SK-N-MC (cell line): ENCODE measurements at regions not wholly inside any gene's neighbourhood (a gene's known extent, or its start where the extent isn't known, plus 50 kb on each side); places are given as distances from the start of the nearest gene placed in this dataset.

Experiments
- DNase-seq: peaks from one replicate; pipeline ENCODE4 v3.0.0-alpha.2; 2011; ENCODE audit warnings: low read depth, low spot score
- H3K27ac ChIP-seq: fragments of 200-600 bp; sonication (generic); 2 replicates; pipeline ENCODE4 v1.5.1; 2016; ENCODE audit warnings: mixed run types
- H3K36me3 ChIP-seq: fragments of 200-600 bp; sonication (generic); 2 replicates; pipeline ENCODE4 v1.6.1; 2017; ENCODE audit warnings: antibody characterized with exemption, low read length, mixed read lengths; ENCODE audit not compliant: insufficient read depth
- H3K4me3 ChIP-seq: fragments of 200-600 bp; sonication (generic); 2 replicates; pipeline ENCODE4 v1.5.1; 2016
- H3K9ac ChIP-seq: fragments of 200-600 bp; sonication (generic); 2 replicates; pipeline ENCODE4 v1.8.0; 2017; ENCODE audit warnings: mixed run types, mixed read lengths; ENCODE audit not compliant: insufficient read length
- H3K9me3 ChIP-seq: fragments of 200-600 bp; sonication (generic); 2 replicates; pipeline ENCODE4 v1.6.1; 2017; ENCODE audit warnings: low read depth, mild to moderate bottlenecking, antibody characterized with exemption, low read length, moderate library complexity, mixed read lengths
- EZH2 ChIP-seq: fragments of 200-600 bp; sonication (generic); IDR thresholded peaks from one replicate; pipeline ENCODE4 v1.6.1; 2017; ENCODE audit warnings: antibody characterized with exemption
- FOXP2 ChIP-seq: optimal IDR thresholded peaks from 2 replicates; pipeline ENCODE3; 2011; ENCODE audit warnings: mild to moderate bottlenecking, moderate library complexity; ENCODE audit not compliant: insufficient read depth; ENCODE audit errors: extremely low read length, control extremely low read depth
- POLR2AphosphoS5 ChIP-seq: IDR thresholded peaks from 2 replicates; pipeline ENCODE4 v1.6.1; 2012; ENCODE audit warnings: mild to moderate bottlenecking, low read depth, low read length, borderline replicate concordance

DNA sequence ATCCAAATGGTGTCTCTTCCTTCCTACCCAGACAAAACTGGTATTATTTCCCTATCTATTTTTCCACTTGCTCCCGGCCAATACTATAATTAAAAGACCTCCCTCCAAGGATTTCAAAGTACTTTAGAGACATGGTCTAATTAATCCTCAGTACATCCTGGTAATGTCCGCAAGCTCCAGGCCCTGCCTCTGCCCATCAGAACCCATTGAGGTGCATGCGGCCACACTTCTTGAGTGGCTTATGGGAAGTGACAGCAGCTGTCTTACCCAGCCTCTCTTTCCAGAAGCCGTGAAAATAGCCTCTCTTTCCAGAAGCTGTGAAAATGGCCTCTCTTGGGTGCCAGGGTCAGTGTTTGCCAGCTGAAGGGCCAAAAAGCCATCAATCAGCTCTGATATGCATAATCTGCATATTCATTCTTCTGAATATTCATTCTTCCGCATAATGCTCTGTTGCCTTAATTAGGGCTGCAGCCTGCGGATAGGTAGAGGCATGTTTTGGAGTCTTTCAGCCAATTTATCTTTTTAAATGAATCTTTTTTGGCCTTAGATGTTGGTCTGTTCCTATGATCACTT, 148.4 kb upstream of the TMTC4 start:
- no peak for DNase-seq
- Histone ChIP-seq H3K27ac (no peak overlapping the region), H3K9ac (no peak overlapping the region), H3K4me3 (no peak overlapping the region), H3K36me3 (no peaks in the 10 kb centered on the region), H3K9me3 (no peaks in the 10 kb centered on the region)
- TF ChIP-seq FOXP2 (no peak), POLR2AphosphoS5 (no peak), EZH2 (no peak)

DNA sequence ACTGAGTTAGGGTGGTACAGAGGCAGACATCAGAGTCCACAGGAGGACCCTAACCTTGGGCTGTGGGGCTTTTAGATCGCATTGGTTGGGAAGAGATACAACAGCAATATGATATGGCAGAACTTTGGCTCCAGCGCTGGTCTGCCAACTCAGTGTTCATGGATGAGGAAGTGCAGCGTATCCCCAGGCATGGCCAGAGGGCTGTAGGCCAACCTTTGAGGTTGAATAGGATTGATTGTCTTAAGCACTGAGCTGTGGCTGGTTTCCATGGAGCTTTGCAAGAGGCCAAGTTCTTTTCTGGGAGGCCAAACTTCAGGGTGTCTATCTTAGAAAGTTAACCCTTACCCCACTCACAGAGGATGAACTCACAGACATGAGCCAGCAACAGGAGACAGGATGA, 144.1 kb upstream of the TMTC4 start:
- Histone ChIP-seq H3K9ac (no peak overlapping the region), H3K27ac (no peak overlapping the region), H3K9me3 (no peaks in the 10 kb centered on the region), H3K36me3 (no peaks in the 10 kb centered on the region), H3K4me3 (no peak overlapping the region)
- no peak for DNase-seq
- TF ChIP-seq FOXP2, result no peak
- no peak for TF ChIP-seq POLR2AphosphoS5
- no peak for TF ChIP-seq EZH2

- Histone ChIP-seq H3K9me3 (no peaks in the 10 kb centered on the region), H3K27ac (no peak overlapping the region), H3K36me3 (no peaks in the 10 kb centered on the region), H3K9ac (no peak overlapping the region), H3K4me3 (no peak overlapping the region)
- no peak for TF ChIP-seq FOXP2
- DNase-seq, result no peak
Observed at GRCh38 chr13:100817928-100818327, 143.3 kb upstream of the TMTC4 start.

DNA sequence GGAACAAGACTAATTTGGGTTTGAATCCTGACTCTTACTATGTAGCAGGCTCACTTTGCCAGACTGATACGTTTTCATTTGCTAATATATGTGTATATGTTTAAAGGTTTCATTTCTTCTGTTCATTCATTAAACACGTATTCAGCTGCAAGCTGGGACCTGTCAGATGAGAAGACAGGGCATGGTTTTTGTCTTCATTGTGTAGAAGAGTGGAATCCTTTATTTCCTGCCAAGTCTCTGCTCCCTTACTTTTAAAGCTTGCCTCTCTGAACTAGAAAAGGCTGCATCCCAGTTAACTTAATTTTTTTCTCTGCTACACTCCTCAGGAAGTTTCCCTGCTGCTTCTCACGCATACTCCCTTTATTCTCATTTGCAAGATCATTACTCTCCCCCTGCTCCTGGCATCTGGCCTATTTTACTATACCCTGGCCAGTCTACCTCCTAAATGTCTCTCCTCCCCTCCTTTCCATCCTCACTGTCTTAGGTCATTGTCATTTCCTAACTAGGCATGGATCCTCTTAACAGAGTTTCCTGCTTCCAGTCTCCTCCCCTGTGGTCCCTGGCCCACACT, 141.0 kb upstream of the TMTC4 start:
- peak; percentile 73 for DNase-seq

DNA sequence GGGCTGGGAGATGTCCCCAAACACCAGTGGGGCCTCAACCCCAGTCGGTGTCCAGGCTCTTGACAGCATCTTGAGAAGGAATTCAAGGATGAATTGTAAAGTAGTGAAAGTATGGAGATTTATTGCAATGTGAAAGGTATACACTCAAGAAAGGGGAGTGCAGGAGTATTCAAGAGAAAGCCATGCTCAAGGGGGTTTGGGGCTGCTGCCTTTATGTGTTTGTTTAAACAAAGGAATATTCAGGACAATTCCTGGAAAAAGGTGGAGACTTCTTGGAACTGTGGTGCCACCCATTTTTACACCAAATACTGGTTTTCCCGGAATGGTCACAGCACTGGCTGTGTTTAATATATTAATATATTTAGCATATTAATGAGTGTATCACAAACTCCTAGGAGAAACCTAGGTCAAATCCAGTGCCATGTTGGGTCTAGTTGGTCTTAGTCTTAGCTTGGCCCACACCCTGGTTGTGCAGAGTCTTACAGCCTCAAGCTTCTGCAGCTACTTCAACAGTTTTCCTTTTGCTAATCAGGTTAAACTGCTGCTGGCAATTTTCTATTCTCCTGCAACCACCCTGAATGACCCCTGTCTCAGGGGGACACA, 138.5 kb upstream of the TMTC4 start:
- Histone ChIP-seq H3K27ac (no peak overlapping the region), H3K9ac (no peak overlapping the region), H3K9me3 (no peaks in the 10 kb centered on the region), H3K36me3 (no peaks in the 10 kb centered on the region), H3K4me3 (no peak overlapping the region)
- no peak for DNase-seq
- TF ChIP-seq FOXP2 (no peak), EZH2 (no peak), POLR2AphosphoS5 (no peak)

More for the DNA sequence above, 141.0 kb upstream of the TMTC4 start:
- Histone ChIP-seq H3K27ac (peak overlapping the region; percentile 38; the same call in 1 of the 2 replicates), H3K36me3 (no peaks in the 10 kb centered on the region), H3K9ac (no peak overlapping the region), H3K4me3 (no peak overlapping the region; the same call in 1 of the 2 replicates), H3K9me3 (no peaks in the 10 kb centered on the region)
- TF ChIP-seq EZH2 (no peak), POLR2AphosphoS5 (no peak), FOXP2 (no peak)

DNA sequence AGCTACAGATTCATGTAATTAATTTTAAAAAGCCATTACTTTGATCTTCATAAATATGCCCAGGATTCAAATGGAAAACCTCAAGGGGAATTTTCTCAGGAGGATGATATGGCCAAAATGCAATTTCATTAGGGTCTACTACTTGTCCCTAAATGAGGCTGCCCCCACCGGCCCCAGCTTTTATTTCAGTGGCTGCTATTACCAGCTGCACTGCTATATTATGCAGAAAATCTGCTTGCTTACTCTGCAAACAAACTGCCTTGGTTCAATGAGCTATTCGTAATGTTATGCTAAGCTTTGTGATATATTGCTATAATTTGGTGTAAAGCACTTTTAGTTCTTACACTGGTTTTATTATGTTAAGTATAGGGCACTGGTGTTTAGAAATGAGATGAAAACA, 137.3 kb upstream of the TMTC4 start:
- TF ChIP-seq FOXP2 (no peak), EZH2 (no peak), POLR2AphosphoS5 (no peak)
- H3K9me3 ChIP-seq, result no peaks in the 10 kb centered on the region
- no peaks in the 10 kb centered on the region for H3K36me3 ChIP-seq
- H3K4me3 ChIP-seq, result peak overlapping the region; percentile 54; the same call in 1 of the 2 replicates
- DNase-seq, result no peak
- no peak overlapping the region for H3K27ac ChIP-seq
- no peak overlapping the region for H3K9ac ChIP-seq

DNA sequence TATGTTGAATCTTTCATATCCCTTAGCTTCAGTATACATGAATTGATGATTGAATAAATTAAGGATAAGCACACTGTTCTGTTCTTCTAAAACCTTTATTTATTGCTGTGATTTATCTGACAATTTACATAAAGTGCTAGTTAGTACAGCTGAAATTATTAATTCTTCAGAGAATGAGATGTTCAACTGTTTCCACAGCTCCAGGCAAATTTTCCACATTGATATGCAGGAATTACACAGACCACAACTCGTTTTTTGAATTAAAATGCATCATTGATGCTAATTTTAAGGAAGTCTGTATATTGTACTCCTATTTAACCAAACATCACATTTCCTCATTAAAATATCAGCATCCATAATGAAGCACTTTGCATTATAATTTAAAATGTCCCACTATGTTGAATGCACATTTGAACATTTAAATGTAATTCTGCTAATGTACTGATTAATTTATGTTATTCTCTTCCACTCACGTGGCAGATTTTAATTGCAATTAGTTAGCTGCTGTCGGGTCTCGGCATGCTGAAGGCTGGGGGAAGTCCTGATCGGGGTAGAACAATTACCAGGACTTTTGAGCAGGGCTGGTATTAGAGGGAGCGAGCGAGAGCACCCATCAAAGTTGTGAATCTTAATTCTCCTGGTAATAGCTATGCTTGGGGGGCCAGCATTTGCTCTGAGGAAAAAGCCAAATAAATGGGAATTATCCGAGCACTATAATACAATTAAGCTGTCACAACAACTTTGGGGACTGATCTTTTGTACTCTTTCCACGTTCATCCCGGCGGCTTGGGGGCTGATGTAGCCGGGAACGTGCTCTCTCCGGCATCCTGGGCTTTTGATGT, 136.7 kb upstream of the TMTC4 start:
- DNase-seq, result peak; percentile 91
- TF ChIP-seq EZH2 (no peak), POLR2AphosphoS5 (peak; percentile 50; the same call in 1 of the 2 replicates)
- no peaks in the 10 kb centered on the region for H3K9me3 ChIP-seq

GRCh38 chr13:100810481-100810880, 135.9 kb upstream of the TMTC4 start:
- Histone ChIP-seq H3K4me3 (no peak overlapping the region; the same call in 1 of the 2 replicates), H3K9ac (no peak overlapping the region), H3K27ac (no peak overlapping the region), H3K36me3 (no peaks in the 10 kb centered on the region), H3K9me3 (no peaks in the 10 kb centered on the region)
- no peak for DNase-seq
- TF ChIP-seq EZH2 (no peak), FOXP2 (no peak), POLR2AphosphoS5 (no peak)

More for the DNA sequence above, 136.7 kb upstream of the TMTC4 start:
- H3K4me3 ChIP-seq, result peak overlapping the region; percentile 54
- H3K36me3 ChIP-seq, result no peaks in the 10 kb centered on the region
- H3K9ac ChIP-seq, result no peak overlapping the region
- H3K27ac ChIP-seq, result no peak overlapping the region
